ENCODE measurements at regions not wholly inside any gene's neighbourhood (a gene's known extent, or its start where the extent isn't known, plus 50 kb on each side); places are given as distances from the start of the nearest gene placed in this dataset.

- Histone ChIP-seq H3K4me3 (replicated peaks; ENCODE audit: low read depth, low read length) (no peak overlapping the region), H3K36me3 (ENCODE audit: control insufficient read depth, insufficient read depth, low read length) (no peaks in the 10 kb centered on the region), H3K27me3 (replicated peaks; ENCODE audit: control insufficient read depth, insufficient read depth, low read length) (no peaks in the 10 kb centered on the region)
- DNase-seq (ENCODE audit: extremely low read depth, insufficient read length), result no peak
- no peak for TF ChIP-seq CTCF (IDR thresholded peaks at IDR 0.05; ENCODE audit: insufficient read depth, low read length, poor library complexity, severe bottlenecking)
These were observed 74.3 kb downstream of the ANKRD7 start for GRCh38 chr7:118298771-118299170.

- TF ChIP-seq CTCF (IDR thresholded peaks at IDR 0.05; ENCODE audit: insufficient read depth, low read length, poor library complexity, severe bottlenecking), result no peak
- no peak overlapping the region for H3K4me3 ChIP-seq (replicated peaks; ENCODE audit: low read depth, low read length)
- H3K27me3 ChIP-seq (replicated peaks; ENCODE audit: control insufficient read depth, insufficient read depth, low read length), result no peaks in the 10 kb centered on the region
- H3K36me3 ChIP-seq (ENCODE audit: control insufficient read depth, insufficient read depth, low read length), result no peaks in the 10 kb centered on the region
- no peak for DNase-seq (ENCODE audit: extremely low read depth, insufficient read length)
These were observed 75.7 kb downstream of the ANKRD7 start for GRCh38 chr7:118300177-118300576.

GRCh38 chr7:118304100-118304499, 79.6 kb downstream of the ANKRD7 start:
- no peak for TF ChIP-seq CTCF (IDR thresholded peaks at IDR 0.05; ENCODE audit: insufficient read depth, low read length, poor library complexity, severe bottlenecking)
- Histone ChIP-seq H3K4me3 (replicated peaks; ENCODE audit: low read depth, low read length) (no peak overlapping the region), H3K36me3 (ENCODE audit: control insufficient read depth, insufficient read depth, low read length) (no peaks in the 10 kb centered on the region), H3K27me3 (replicated peaks; ENCODE audit: control insufficient read depth, insufficient read depth, low read length) (no peaks in the 10 kb centered on the region)
- DNase-seq (ENCODE audit: extremely low read depth, insufficient read length), result no peak

- H3K4me3 ChIP-seq (replicated peaks; ENCODE audit: low read depth, low read length), result no peak overlapping the region
- H3K27me3 ChIP-seq (replicated peaks; ENCODE audit: control insufficient read depth, insufficient read depth, low read length), result no peaks in the 10 kb centered on the region
- DNase-seq (ENCODE audit: extremely low read depth, insufficient read length), result no peak
- no peak for TF ChIP-seq CTCF (IDR thresholded peaks at IDR 0.05; ENCODE audit: insufficient read depth, low read length, poor library complexity, severe bottlenecking)
- no peaks in the 10 kb centered on the region for H3K36me3 ChIP-seq (ENCODE audit: control insufficient read depth, insufficient read depth, low read length)
These were observed 81.2 kb downstream of the ANKRD7 start for GRCh38 chr7:118305671-118306070.

GRCh38 chr7:118306771-118307170, 82.3 kb downstream of the ANKRD7 start:
- H3K36me3 ChIP-seq (ENCODE audit: control insufficient read depth, insufficient read depth, low read length), result no peaks in the 10 kb centered on the region
- no peak overlapping the region for H3K4me3 ChIP-seq (replicated peaks; ENCODE audit: low read depth, low read length)
- no peak for TF ChIP-seq CTCF (IDR thresholded peaks at IDR 0.05; ENCODE audit: insufficient read depth, low read length, poor library complexity, severe bottlenecking)
- no peak for DNase-seq (ENCODE audit: extremely low read depth, insufficient read length)
- H3K27me3 ChIP-seq (replicated peaks; ENCODE audit: control insufficient read depth, insufficient read depth, low read length), result no peaks in the 10 kb centered on the region

GRCh38 chr7:118311121-118311836, 86.8 kb downstream of the ANKRD7 start:
- TF ChIP-seq CTCF (IDR thresholded peaks at IDR 0.05; ENCODE audit: insufficient read depth, low read length, poor library complexity, severe bottlenecking), result no peak
- peak; percentile 51 for DNase-seq (ENCODE audit: extremely low read depth, insufficient read length)
- Histone ChIP-seq H3K36me3 (ENCODE audit: control insufficient read depth, insufficient read depth, low read length) (no peaks in the 10 kb centered on the region), H3K27me3 (replicated peaks; ENCODE audit: control insufficient read depth, insufficient read depth, low read length) (no peaks in the 10 kb centered on the region), H3K4me3 (replicated peaks; ENCODE audit: low read depth, low read length) (no peak overlapping the region)
